Neural cell (in vitro differentiated cells): ENCODE measurements at regions not wholly inside any gene's neighbourhood (a gene's known extent, or its start where the extent isn't known, plus 50 kb on each side); places are given as distances from the start of the nearest gene placed in this dataset.

ENCODE experiments used
- H2AFZ ChIP-seq: fragments of 200-600, 300-800 bp; sonication (generic), shearing (Covaris generic); 2 replicates; pipeline ENCODE4 v1.6.0; 2014; ENCODE audit warnings: low read depth, mild to moderate bottlenecking, antibody characterized with exemption, low read length, moderate library complexity
- H3F3A ChIP-seq: fragments of 200-600 bp; shearing (Covaris generic); 2 replicates; pipeline ENCODE4 v1.6.1; 2016; ENCODE audit warnings: mild to moderate bottlenecking, moderate library complexity, mixed read lengths, antibody characterized with exemption, low read length; ENCODE audit not compliant: insufficient read depth, poor library complexity, severe bottlenecking
- H3K27ac ChIP-seq: fragments of 200-600, 300-800 bp; sonication (generic), shearing (Covaris generic); 2 replicates; pipeline ENCODE4 v1.5.1; 2014; ENCODE audit warnings: mild to moderate bottlenecking, low read length, moderate library complexity
- H3K27me3 ChIP-seq: fragments of 300-800, 200-600 bp; sonication (generic), shearing (Covaris generic); 2 replicates; pipeline ENCODE4 v1.6.0; 2014; ENCODE audit warnings: mild to moderate bottlenecking, low read depth, low read length, moderate library complexity; ENCODE audit not compliant: insufficient read depth
- H3K36me3 ChIP-seq: fragments of 300-800, 200-600 bp; sonication (generic), shearing (Covaris generic); 2 replicates; pipeline ENCODE4 v1.5.1; 2014; ENCODE audit warnings: mild to moderate bottlenecking, antibody characterized with exemption, low read length, moderate library complexity; ENCODE audit not compliant: insufficient read depth
- H3K4me2 ChIP-seq: fragments of 300-800, 200-600 bp; sonication (generic), shearing (Covaris generic); 2 replicates; pipeline ENCODE4 v1.6.0; 2014; ENCODE audit warnings: mild to moderate bottlenecking, low read length
- H3K4me3 ChIP-seq: fragments of 300-800, 200-600 bp; sonication (generic), shearing (Covaris generic); 2 replicates; pipeline ENCODE4 v1.5.1; 2014; ENCODE audit warnings: mild to moderate bottlenecking, low read length, moderate library complexity
- H3K79me2 ChIP-seq: fragments of 200-600 bp; shearing (Covaris generic); replicated peaks from 2 replicates; pipeline ENCODE4 v1.6.0; 2014; ENCODE audit warnings: mild to moderate bottlenecking, low read length, moderate library complexity; ENCODE audit not compliant: insufficient read depth
- H3K9ac ChIP-seq: fragments of 300-800, 200-600 bp; sonication (generic), shearing (Covaris generic); 2 replicates; pipeline ENCODE4 v1.6.1; 2016; ENCODE audit warnings: mild to moderate bottlenecking, low read length, mixed read lengths
- H3K9me2 ChIP-seq: fragments of 200-600 bp; shearing (Covaris generic); 2 replicates; pipeline ENCODE4 v1.6.1; 2016; ENCODE audit warnings: mild to moderate bottlenecking, low read length, mixed read lengths; ENCODE audit not compliant: insufficient read depth
- H3K9me3 ChIP-seq: fragments of 200-600, 300-800 bp; sonication (generic), shearing (Covaris generic); 2 replicates; pipeline ENCODE4 v1.6.1; 2016; ENCODE audit warnings: mild to moderate bottlenecking, mixed run types, low read length, moderate library complexity, mixed read lengths
- H4K20me1 ChIP-seq: fragments of 200-600 bp; shearing (Covaris generic); 2 replicates; pipeline ENCODE4 v1.6.1; 2016; ENCODE audit warnings: mild to moderate bottlenecking, mixed run types; ENCODE audit not compliant: insufficient read depth
- CTCF ChIP-seq: fragments of 450-650 bp; IDR thresholded peaks from 2 replicates; pipeline ENCODE4 v1.5.1; 2014; ENCODE audit warnings: antibody characterized with exemption, mild to moderate bottlenecking, moderate library complexity; ENCODE audit not compliant: poor library complexity, severe bottlenecking
- EP300 ChIP-seq: fragments of 450-650 bp; conservative IDR thresholded peaks from 2 replicates; pipeline ENCODE4 v1.6.1; 2014; ENCODE audit warnings: antibody characterized with exemption, mild to moderate bottlenecking, moderate library complexity; ENCODE audit not compliant: poor library complexity, severe bottlenecking
- EZH2 ChIP-seq: fragments of 200-600, 300-800 bp; shearing (Covaris generic), sonication (generic); IDR thresholded peaks from 2 replicates; pipeline ENCODE4 v1.6.1; 2014; ENCODE audit warnings: antibody characterized with exemption, low read length, borderline replicate concordance, mild to moderate bottlenecking; ENCODE audit not compliant: insufficient read depth, poor library complexity, severe bottlenecking
- MXI1 ChIP-seq: fragments of 450-650 bp; conservative IDR thresholded peaks from 2 replicates; pipeline ENCODE4 v1.6.1; 2014; ENCODE audit warnings: antibody characterized with exemption, mild to moderate bottlenecking; ENCODE audit not compliant: poor library complexity, severe bottlenecking
- POLR2AphosphoS5 ChIP-seq: IDR thresholded peaks from 2 replicates; pipeline ENCODE4 v1.6.1; 2012
- RAD21 ChIP-seq: fragments of 450-650 bp; conservative IDR thresholded peaks from 2 replicates; pipeline ENCODE4 v1.6.1; 2014; ENCODE audit warnings: antibody characterized with exemption, mild to moderate bottlenecking, moderate library complexity
- REST ChIP-seq: IDR thresholded peaks from 2 replicates; pipeline ENCODE4 v1.6.1; 2012; ENCODE audit warnings: borderline replicate concordance
- SMC3 ChIP-seq: fragments of 450-650 bp; conservative IDR thresholded peaks from 2 replicates; pipeline ENCODE4 v1.6.1; 2014; ENCODE audit warnings: antibody characterized with exemption, mild to moderate bottlenecking, moderate library complexity; ENCODE audit not compliant: poor library complexity
- TAF1 ChIP-seq: IDR thresholded peaks from 2 replicates; pipeline ENCODE4 v1.6.1; 2012; ENCODE audit warnings: low read depth

GRCh38 chr17:77636835-77637817 lies 321.4 kb upstream of the TNRC6C start:
- H3K79me2 ChIP-seq: no peaks in the 10 kb centered on the region
- H3K9me2 ChIP-seq: no peaks in the 10 kb centered on the region
- H3K9ac ChIP-seq: peak overlapping the region; percentile 75
- no peaks in the 10 kb centered on the region for H4K20me1 ChIP-seq
- no peaks in the 10 kb centered on the region for H3K27me3 ChIP-seq
- no peaks in the 10 kb centered on the region for H3K36me3 ChIP-seq
- no peak overlapping the region for H2AFZ ChIP-seq
- TF ChIP-seq MXI1 (no peak), SMC3 (no peak), REST (no peak), POLR2AphosphoS5 (no peak), EZH2 (no peak), TAF1 (no peak), EP300 (no peak), CTCF (no peak), RAD21 (no peak)
- peaks cover 14% of the 10 kb centered on the region for H3F3A ChIP-seq
- peak overlapping the region; percentile 41 for H3K4me2 ChIP-seq
- peak overlapping the region; percentile 57 for H3K4me3 ChIP-seq
- peak overlapping the region; percentile 99 for H3K27ac ChIP-seq
- no peaks in the 10 kb centered on the region for H3K9me3 ChIP-seq

- Histone ChIP-seq H3F3A (peaks cover 14% of the 10 kb centered on the region), H3K9ac (peak overlapping the region; percentile 75), H3K4me2 (peak overlapping the region; percentile 41), H3K79me2 (no peaks in the 10 kb centered on the region), H3K4me3 (peak overlapping the region; percentile 57), H3K9me3 (no peaks in the 10 kb centered on the region), H3K27ac (peak overlapping the region; percentile 99), H3K9me2 (no peaks in the 10 kb centered on the region), H2AFZ (peak overlapping the region; percentile 30), H4K20me1 (no peaks in the 10 kb centered on the region), H3K27me3 (no peaks in the 10 kb centered on the region), H3K36me3 (no peaks in the 10 kb centered on the region)
- TF ChIP-seq EP300 (peak; percentile 85), POLR2AphosphoS5 (peak; percentile 68), MXI1 (peak; percentile 20), TAF1 (no peak), RAD21 (peak; percentile 65), REST (peak; percentile 93), CTCF (peak; percentile 19), EZH2 (no peak), SMC3 (peak; percentile 69)
Observed at GRCh38 chr17:77637818-77638575, 320.5 kb upstream of the TNRC6C start.
